H1 (cell line): ENCODE measurements at regions not wholly inside any gene's neighbourhood (a gene's known extent, or its start where the extent isn't known, plus 50 kb on each side); places are given as distances from the start of the nearest gene placed in this dataset.

Experiments
- FOSL1 ChIP-seq: IDR thresholded peaks from 2 replicates; pipeline ENCODE4 v1.6.1; 2011; ENCODE audit warnings: mild to moderate bottlenecking, low read depth, low read length, moderate library complexity; ENCODE audit not compliant: insufficient read depth
- GABPA ChIP-seq: IDR thresholded peaks from 2 replicates; pipeline ENCODE4 v1.6.1; 2011; ENCODE audit warnings: mild to moderate bottlenecking, low read length, moderate library complexity, borderline replicate concordance; ENCODE audit not compliant: insufficient read depth
- JUN ChIP-seq: IDR thresholded peaks from 2 replicates; pipeline ENCODE4 v1.6.1; 2011; ENCODE audit warnings: low read depth, mild to moderate bottlenecking, improper control_type of control experiment, low read length

GRCh38 chr4:1576304-1576960 lies 107.7 kb downstream of the FAM53A start (continued):
- TF ChIP-seq JUN: no peak
- no peak for TF ChIP-seq FOSL1
- TF ChIP-seq GABPA: no peak
